SK-N-SH (cell line): ENCODE measurements at regions not wholly inside any gene's neighbourhood (a gene's known extent, or its start where the extent isn't known, plus 50 kb on each side); places are given as distances from the start of the nearest gene placed in this dataset.

Experiments
- CTCF ChIA-PET: fragments of 300-600, 350-600 bp; formaldehyde crosslinking; extraction: SDS; loops from one replicate; lab custom pipeline; 2021; lab: Yijun Ruan, JAX
- POLR2A ChIA-PET: fragments of 350-600 bp; sonication (Branson Sonifier 250); formaldehyde crosslinking; extraction: SDS; loops from one replicate; lab custom pipeline; 2020; ENCODE audit warnings: antibody characterized with exemption, inconsistent platforms; lab: Yijun Ruan, JAX
- DNase-seq: peaks from one replicate; pipeline ENCODE4 v3.0.0; 2012
- H2AFZ ChIP-seq: fragments of 200-600 bp; sonication (generic); 2 replicates; pipeline ENCODE4 v1.8.1; 2016; ENCODE audit warnings: antibody characterized with exemption, mild to moderate bottlenecking, low read depth
- H3F3A ChIP-seq: fragments of 200-600 bp; sonication (generic); replicated peaks from 2 replicates; pipeline ENCODE3; 2016; ENCODE audit warnings: antibody characterized with exemption, mild to moderate bottlenecking; ENCODE audit not compliant: insufficient read depth
- H3K27ac ChIP-seq, 2 experiments: fragments of 200-500 bp in 1 of 2; fragments of 200-600 bp in 1 of 2; sonication (Bioruptor generic) in 1 of 2; sonication (generic), shearing (Covaris generic) in 1 of 2; 2 replicates each; pipeline versions ENCODE4 v1.5.1 to v1.6.1; 2014 to 2016; ENCODE audit warnings: low read depth in 2 of 2, inconsistent platforms in 1 of 2, low read length in 1 of 2, mild to moderate bottlenecking in 1 of 2, mixed read lengths in 1 of 2
- H3K27me3 ChIP-seq: fragments of 200-600 bp; sonication (generic), shearing (Covaris generic); 2 replicates; pipeline ENCODE4 v1.6.1; 2016; ENCODE audit warnings: mixed run types; ENCODE audit not compliant: insufficient read depth
- H3K36me3 ChIP-seq, 2 experiments: fragments of 200-500 bp in 1 of 2; fragments of 200-600 bp in 1 of 2; sonication (Bioruptor generic) in 1 of 2; sonication (generic) in 1 of 2; replicated peaks in 1 of 2; 2 replicates each; pipeline versions ENCODE3 to v1.5.1; 2014 to 2016; ENCODE audit warnings: low read length in 1 of 2, mild to moderate bottlenecking in 1 of 2; ENCODE audit not compliant: insufficient read depth in 2 of 2, control insufficient read depth in 1 of 2
- H3K4me1 ChIP-seq, 2 experiments: fragments of 200-500 bp in 1 of 2; fragments of 200-600 bp in 1 of 2; sonication (Bioruptor generic) in 1 of 2; sonication (generic), shearing (Covaris generic) in 1 of 2; 2 replicates each; pipeline versions ENCODE4 v1.5.1 to v1.6.1; 2014 to 2016; ENCODE audit warnings: low read depth in 1 of 2, low read length in 1 of 2, mixed run types in 1 of 2; ENCODE audit not compliant: insufficient read depth in 2 of 2, control insufficient read depth in 1 of 2
- H3K4me2 ChIP-seq: fragments of 200-600 bp; sonication (generic), shearing (Covaris generic); 2 replicates; pipeline ENCODE4 v1.6.1; 2017; ENCODE audit warnings: mixed run types
- H3K4me3 ChIP-seq, 2 experiments: fragments of 200-500 bp in 1 of 2; fragments of 200-600 bp in 1 of 2; sonication (Bioruptor generic) in 1 of 2; sonication (generic), shearing (Covaris generic) in 1 of 2; 2 replicates each; pipeline versions ENCODE4 v1.5.1 to v1.8.1; 2014 to 2016; ENCODE audit warnings: low read depth in 2 of 2, inconsistent platforms in 1 of 2, low read length in 1 of 2, mild to moderate bottlenecking in 1 of 2, mixed read lengths in 1 of 2, moderate library complexity in 1 of 2
- H3K79me2 ChIP-seq: fragments of 200-600 bp; sonication (generic); 2 replicates; pipeline ENCODE4 v1.8.1; 2017; ENCODE audit warnings: mild to moderate bottlenecking; ENCODE audit not compliant: insufficient read depth
- H3K9ac ChIP-seq: fragments of 200-600 bp; sonication (generic); 2 replicates; pipeline ENCODE4 v1.6.1; 2017; ENCODE audit warnings: mixed run types
- H3K9me2 ChIP-seq: fragments of 200-600 bp; sonication (generic); 2 replicates; pipeline ENCODE4 v1.6.1; 2017; ENCODE audit warnings: mixed run types
- H3K9me3 ChIP-seq: fragments of 200-600 bp; sonication (generic); 2 replicates; pipeline ENCODE4 v1.6.1; 2017; ENCODE audit warnings: mixed run types, mild to moderate bottlenecking, moderate library complexity
- H4K20me1 ChIP-seq: fragments of 200-600 bp; sonication (generic); 2 replicates; pipeline ENCODE4 v1.6.1; 2017; ENCODE audit warnings: mild to moderate bottlenecking, mixed run types; ENCODE audit not compliant: insufficient read depth
- ELF1 ChIP-seq: IDR thresholded peaks from 2 replicates; pipeline ENCODE4 v1.4.0; 2012
- FOXM1 ChIP-seq: IDR thresholded peaks from 2 replicates; pipeline ENCODE4 v1.4.0; 2012; ENCODE audit warnings: low read depth, mild to moderate bottlenecking
- IRF3 ChIP-seq: fragments of 150-350 bp; IDR thresholded peaks from 2 replicates; pipeline ENCODE4 v1.6.1; 2016; ENCODE audit warnings: mild to moderate bottlenecking, low read depth, low read length
- JUND ChIP-seq: IDR thresholded peaks from 2 replicates; pipeline ENCODE4 v1.4.0; 2012
- MXI1 ChIP-seq: IDR thresholded peaks from 2 replicates; pipeline ENCODE4 v1.6.1; 2012; ENCODE audit warnings: mild to moderate bottlenecking, low read depth, low read length, improper control_type of control experiment
- NRF1 ChIP-seq: IDR thresholded peaks from 2 replicates; pipeline ENCODE4 v1.6.1; 2012; ENCODE audit warnings: low read depth, mild to moderate bottlenecking, low read length
- POLR2AphosphoS5 ChIP-seq: IDR thresholded peaks from 2 replicates; pipeline ENCODE4 v1.6.1; 2012; ENCODE audit warnings: low read depth, low read length
- RFX5 ChIP-seq: IDR thresholded peaks from 2 replicates; pipeline ENCODE4 v1.6.1; 2012; ENCODE audit warnings: mild to moderate bottlenecking, improper control_type of control experiment, low read length
- RXRA ChIP-seq: IDR thresholded peaks from 2 replicates; pipeline ENCODE4 v1.4.0; 2012; ENCODE audit warnings: low read depth, mild to moderate bottlenecking, borderline replicate concordance
- SIN3A ChIP-seq: IDR thresholded peaks from 2 replicates; pipeline ENCODE4 v1.6.1; 2012; ENCODE audit warnings: low read depth, mild to moderate bottlenecking, low read length, moderate library complexity, borderline replicate concordance
- TAF1 ChIP-seq: IDR thresholded peaks from 2 replicates; pipeline ENCODE4 v1.6.1; 2012; ENCODE audit warnings: low read depth, mild to moderate bottlenecking, low read length, moderate library complexity, borderline replicate concordance
- TCF12 ChIP-seq: IDR thresholded peaks from 2 replicates; pipeline ENCODE4 v1.4.0; 2012
- YY1 ChIP-seq: IDR thresholded peaks from 2 replicates; pipeline ENCODE4 v1.4.0; 2012; ENCODE audit warnings: low read depth, mild to moderate bottlenecking
- WGBS: methylation state at CpG from one replicate; pipeline ENCODE4 v1.1.6; 2017; ENCODE audit warnings: low lambda C conversion rate; 5-methylcytosine and 5-hydroxymethylcytosine counted together
- TF ChIP-seq, protein P1 (sequence below): IDR thresholded peaks from 2 replicates; pipeline ENCODE4; 2012
- TF ChIP-seq, protein P2 (sequence below): IDR thresholded peaks from 2 replicates; pipeline ENCODE4 v1.4.0; 2012; ENCODE audit warnings: low read depth, borderline replicate concordance
- TF ChIP-seq, protein P3 (sequence below): IDR thresholded peaks from 2 replicates; pipeline ENCODE4 v1.6.1; 2012; ENCODE audit warnings: mild to moderate bottlenecking, low read depth, low read length, moderate library complexity
- TF ChIP-seq, protein P4 (sequence below): IDR thresholded peaks from 2 replicates; pipeline ENCODE4 v1.4.0; 2012; ENCODE audit warnings: low read depth

GRCh38 chr1:240683576-240683975 lies 71.6 kb upstream of the GREM2 start:
- TF ChIP-seq, protein P1, sequence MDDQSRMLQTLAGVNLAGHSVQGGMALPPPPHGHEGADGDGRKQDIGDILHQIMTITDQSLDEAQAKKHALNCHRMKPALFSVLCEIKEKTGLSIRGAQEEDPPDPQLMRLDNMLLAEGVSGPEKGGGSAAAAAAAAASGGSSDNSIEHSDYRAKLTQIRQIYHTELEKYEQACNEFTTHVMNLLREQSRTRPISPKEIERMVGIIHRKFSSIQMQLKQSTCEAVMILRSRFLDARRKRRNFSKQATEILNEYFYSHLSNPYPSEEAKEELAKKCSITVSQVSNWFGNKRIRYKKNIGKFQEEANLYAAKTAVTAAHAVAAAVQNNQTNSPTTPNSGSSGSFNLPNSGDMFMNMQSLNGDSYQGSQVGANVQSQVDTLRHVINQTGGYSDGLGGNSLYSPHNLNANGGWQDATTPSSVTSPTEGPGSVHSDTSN = no peak
- no peak for TF ChIP-seq FOXM1
- TF ChIP-seq RXRA = no peak
- TF ChIP-seq, protein P2, sequence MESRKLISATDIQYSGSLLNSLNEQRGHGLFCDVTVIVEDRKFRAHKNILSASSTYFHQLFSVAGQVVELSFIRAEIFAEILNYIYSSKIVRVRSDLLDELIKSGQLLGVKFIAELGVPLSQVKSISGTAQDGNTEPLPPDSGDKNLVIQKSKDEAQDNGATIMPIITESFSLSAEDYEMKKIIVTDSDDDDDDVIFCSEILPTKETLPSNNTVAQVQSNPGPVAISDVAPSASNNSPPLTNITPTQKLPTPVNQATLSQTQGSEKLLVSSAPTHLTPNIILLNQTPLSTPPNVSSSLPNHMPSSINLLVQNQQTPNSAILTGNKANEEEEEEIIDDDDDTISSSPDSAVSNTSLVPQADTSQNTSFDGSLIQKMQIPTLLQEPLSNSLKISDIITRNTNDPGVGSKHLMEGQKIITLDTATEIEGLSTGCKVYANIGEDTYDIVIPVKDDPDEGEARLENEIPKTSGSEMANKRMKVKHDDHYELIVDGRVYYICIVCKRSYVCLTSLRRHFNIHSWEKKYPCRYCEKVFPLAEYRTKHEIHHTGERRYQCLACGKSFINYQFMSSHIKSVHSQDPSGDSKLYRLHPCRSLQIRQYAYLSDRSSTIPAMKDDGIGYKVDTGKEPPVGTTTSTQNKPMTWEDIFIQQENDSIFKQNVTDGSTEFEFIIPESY = no peak
- TF ChIP-seq IRF3 = no peak
- TF ChIP-seq JUND = no peak
- no peak for TF ChIP-seq POLR2AphosphoS5
- TF ChIP-seq YY1 = no peak
- TF ChIP-seq TAF1 = no peak
- no peak for TF ChIP-seq NRF1
- no peak for DNase-seq
- H3K27me3 ChIP-seq = no peaks in the 10 kb centered on the region
- no peak overlapping the region for H3K27ac ChIP-seq
- H3K79me2 ChIP-seq = no peaks in the 10 kb centered on the region
- H3F3A ChIP-seq = no peaks in the 10 kb centered on the region
- H3K9ac ChIP-seq = no peak overlapping the region
- 89% methylated on average over 9 of the region's 9 CpGs for WGBS
- POLR2A ChIA-PET = no interaction called here
- H3K4me2 ChIP-seq = no peak overlapping the region
- H2AFZ ChIP-seq = no peak overlapping the region
- H3K4me1 ChIP-seq = no peaks in the 10 kb centered on the region
- no peaks in the 10 kb centered on the region for H3K9me2 ChIP-seq
- H3K4me3 ChIP-seq = no peak overlapping the region
- H4K20me1 ChIP-seq = no peaks in the 10 kb centered on the region
- CTCF ChIA-PET = interaction anchor here (1.0 to 1.5 kb wide), 3 partner anchors 8 to 494 kb away, joined by 3 to 9 read pairs (median 3); no protein-coding TSS in a partner anchor
- H3K36me3 ChIP-seq = no peaks in the 10 kb centered on the region
- no peaks in the 10 kb centered on the region for H3K9me3 ChIP-seq

DNA sequence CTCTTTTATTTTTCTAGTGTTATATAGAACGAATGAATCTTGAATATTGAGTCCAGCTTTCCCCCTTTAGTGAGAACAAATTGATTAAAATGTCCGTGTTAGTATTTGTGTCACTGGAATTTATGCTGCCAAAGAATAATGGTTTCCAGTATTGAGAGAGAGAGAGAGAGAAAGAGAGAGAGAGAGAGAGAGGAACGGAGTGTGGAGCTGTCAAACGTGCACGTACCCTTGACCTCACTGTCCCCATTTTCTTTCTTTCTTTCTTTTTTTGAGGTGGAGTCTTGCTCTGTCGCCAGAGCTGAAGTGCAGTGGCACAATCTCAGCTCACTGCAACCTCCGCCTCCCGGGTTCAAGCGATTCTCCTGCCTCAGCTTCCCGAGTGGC lies 70.9 kb upstream of the GREM2 start:
- ChIA-PET POLR2A (no interaction called here), CTCF (interaction anchor here (0.7 to 1.5 kb wide), 3 partner anchors 9 to 494 kb away, joined by 3 to 9 read pairs (median 3); no protein-coding TSS in a partner anchor)
- WGBS = 87% methylated on average over 10 of the region's 10 CpGs
- DNase-seq = no peak
- Histone ChIP-seq H2AFZ (no peak overlapping the region), H3K27me3 (no peaks in the 10 kb centered on the region), H3K9me2 (no peaks in the 10 kb centered on the region), H3K79me2 (no peaks in the 10 kb centered on the region), H3K36me3 (no peaks in the 10 kb centered on the region), H3K4me2 (no peak overlapping the region), H3K27ac (no peak overlapping the region), H3K9ac (no peak overlapping the region), H4K20me1 (no peaks in the 10 kb centered on the region), H3K9me3 (no peaks in the 10 kb centered on the region), H3K4me3 (no peak overlapping the region), H3K4me1 (no peaks in the 10 kb centered on the region), H3F3A (no peaks in the 10 kb centered on the region)
- TF ChIP-seq, protein P3, sequence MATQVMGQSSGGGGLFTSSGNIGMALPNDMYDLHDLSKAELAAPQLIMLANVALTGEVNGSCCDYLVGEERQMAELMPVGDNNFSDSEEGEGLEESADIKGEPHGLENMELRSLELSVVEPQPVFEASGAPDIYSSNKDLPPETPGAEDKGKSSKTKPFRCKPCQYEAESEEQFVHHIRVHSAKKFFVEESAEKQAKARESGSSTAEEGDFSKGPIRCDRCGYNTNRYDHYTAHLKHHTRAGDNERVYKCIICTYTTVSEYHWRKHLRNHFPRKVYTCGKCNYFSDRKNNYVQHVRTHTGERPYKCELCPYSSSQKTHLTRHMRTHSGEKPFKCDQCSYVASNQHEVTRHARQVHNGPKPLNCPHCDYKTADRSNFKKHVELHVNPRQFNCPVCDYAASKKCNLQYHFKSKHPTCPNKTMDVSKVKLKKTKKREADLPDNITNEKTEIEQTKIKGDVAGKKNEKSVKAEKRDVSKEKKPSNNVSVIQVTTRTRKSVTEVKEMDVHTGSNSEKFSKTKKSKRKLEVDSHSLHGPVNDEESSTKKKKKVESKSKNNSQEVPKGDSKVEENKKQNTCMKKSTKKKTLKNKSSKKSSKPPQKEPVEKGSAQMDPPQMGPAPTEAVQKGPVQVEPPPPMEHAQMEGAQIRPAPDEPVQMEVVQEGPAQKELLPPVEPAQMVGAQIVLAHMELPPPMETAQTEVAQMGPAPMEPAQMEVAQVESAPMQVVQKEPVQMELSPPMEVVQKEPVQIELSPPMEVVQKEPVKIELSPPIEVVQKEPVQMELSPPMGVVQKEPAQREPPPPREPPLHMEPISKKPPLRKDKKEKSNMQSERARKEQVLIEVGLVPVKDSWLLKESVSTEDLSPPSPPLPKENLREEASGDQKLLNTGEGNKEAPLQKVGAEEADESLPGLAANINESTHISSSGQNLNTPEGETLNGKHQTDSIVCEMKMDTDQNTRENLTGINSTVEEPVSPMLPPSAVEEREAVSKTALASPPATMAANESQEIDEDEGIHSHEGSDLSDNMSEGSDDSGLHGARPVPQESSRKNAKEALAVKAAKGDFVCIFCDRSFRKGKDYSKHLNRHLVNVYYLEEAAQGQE = no peak
- TF ChIP-seq SIN3A = no peak
- TF ChIP-seq MXI1 = no peak
- TF ChIP-seq ELF1 = no peak
- TF ChIP-seq, protein P4, sequence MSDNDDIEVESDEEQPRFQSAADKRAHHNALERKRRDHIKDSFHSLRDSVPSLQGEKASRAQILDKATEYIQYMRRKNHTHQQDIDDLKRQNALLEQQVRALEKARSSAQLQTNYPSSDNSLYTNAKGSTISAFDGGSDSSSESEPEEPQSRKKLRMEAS = no peak
- TF ChIP-seq JUND = no peak
- TF ChIP-seq RFX5 = no peak
- TF ChIP-seq TAF1 = no peak
- no peak for TF ChIP-seq FOXM1
- no peak for TF ChIP-seq POLR2AphosphoS5
- TF ChIP-seq, protein P1 = no peak
- no peak for TF ChIP-seq IRF3
- TF ChIP-seq TCF12 = no peak
